ENCODE measurements at regions not wholly inside any gene's neighbourhood (a gene's known extent, or its start where the extent isn't known, plus 50 kb on each side); places are given as distances from the start of the nearest gene placed in this dataset.

DNA sequence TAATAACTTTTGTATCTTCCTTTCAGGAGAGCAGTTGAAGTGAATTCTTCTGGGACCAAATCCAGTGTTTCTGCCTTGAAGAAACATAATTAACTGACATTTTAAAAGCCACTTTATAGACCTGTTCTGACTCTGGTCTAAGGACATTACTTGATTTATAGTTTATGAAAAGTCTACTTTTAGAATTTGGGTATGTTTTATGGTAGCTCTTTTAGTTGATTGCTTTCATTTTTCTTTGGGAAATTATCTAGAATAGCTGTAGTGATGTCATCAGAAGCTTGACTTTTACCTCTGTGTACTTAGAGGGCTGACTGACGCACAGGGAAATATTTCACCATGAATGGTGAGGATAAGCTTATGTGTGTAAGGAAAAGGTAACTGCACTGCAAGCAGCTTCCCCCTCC is 131.8 kb upstream of the LIMCH1 start:
- DNase-seq (ENCODE audit: low read depth in 1 of 2, low spot score in 1 of 2), result no peak
- H3K4me3 ChIP-seq (replicated peaks; ENCODE audit: insufficient read depth, low read length), result no peak overlapping the region
- peaks cover 4% of the 10 kb centered on the region for H3K27me3 ChIP-seq (ENCODE audit: insufficient read depth, poor library complexity, severe bottlenecking)
- TF ChIP-seq GABPA (IDR thresholded peaks at IDR 0.05; ENCODE audit: low read depth) (no peak), SPI1 (IDR thresholded peaks at IDR 0.05; ENCODE audit: borderline replicate concordance, low read depth) (no peak), POLR2AphosphoS5 (IDR thresholded peaks at IDR 0.05; ENCODE audit: low read depth) (no peak)
- TF ChIP-seq, protein P1, sequence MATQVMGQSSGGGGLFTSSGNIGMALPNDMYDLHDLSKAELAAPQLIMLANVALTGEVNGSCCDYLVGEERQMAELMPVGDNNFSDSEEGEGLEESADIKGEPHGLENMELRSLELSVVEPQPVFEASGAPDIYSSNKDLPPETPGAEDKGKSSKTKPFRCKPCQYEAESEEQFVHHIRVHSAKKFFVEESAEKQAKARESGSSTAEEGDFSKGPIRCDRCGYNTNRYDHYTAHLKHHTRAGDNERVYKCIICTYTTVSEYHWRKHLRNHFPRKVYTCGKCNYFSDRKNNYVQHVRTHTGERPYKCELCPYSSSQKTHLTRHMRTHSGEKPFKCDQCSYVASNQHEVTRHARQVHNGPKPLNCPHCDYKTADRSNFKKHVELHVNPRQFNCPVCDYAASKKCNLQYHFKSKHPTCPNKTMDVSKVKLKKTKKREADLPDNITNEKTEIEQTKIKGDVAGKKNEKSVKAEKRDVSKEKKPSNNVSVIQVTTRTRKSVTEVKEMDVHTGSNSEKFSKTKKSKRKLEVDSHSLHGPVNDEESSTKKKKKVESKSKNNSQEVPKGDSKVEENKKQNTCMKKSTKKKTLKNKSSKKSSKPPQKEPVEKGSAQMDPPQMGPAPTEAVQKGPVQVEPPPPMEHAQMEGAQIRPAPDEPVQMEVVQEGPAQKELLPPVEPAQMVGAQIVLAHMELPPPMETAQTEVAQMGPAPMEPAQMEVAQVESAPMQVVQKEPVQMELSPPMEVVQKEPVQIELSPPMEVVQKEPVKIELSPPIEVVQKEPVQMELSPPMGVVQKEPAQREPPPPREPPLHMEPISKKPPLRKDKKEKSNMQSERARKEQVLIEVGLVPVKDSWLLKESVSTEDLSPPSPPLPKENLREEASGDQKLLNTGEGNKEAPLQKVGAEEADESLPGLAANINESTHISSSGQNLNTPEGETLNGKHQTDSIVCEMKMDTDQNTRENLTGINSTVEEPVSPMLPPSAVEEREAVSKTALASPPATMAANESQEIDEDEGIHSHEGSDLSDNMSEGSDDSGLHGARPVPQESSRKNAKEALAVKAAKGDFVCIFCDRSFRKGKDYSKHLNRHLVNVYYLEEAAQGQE (IDR thresholded peaks at IDR 0.05; ENCODE audit: insufficient replicate concordance, low read depth), result no peak
- TF ChIP-seq, protein P2, sequence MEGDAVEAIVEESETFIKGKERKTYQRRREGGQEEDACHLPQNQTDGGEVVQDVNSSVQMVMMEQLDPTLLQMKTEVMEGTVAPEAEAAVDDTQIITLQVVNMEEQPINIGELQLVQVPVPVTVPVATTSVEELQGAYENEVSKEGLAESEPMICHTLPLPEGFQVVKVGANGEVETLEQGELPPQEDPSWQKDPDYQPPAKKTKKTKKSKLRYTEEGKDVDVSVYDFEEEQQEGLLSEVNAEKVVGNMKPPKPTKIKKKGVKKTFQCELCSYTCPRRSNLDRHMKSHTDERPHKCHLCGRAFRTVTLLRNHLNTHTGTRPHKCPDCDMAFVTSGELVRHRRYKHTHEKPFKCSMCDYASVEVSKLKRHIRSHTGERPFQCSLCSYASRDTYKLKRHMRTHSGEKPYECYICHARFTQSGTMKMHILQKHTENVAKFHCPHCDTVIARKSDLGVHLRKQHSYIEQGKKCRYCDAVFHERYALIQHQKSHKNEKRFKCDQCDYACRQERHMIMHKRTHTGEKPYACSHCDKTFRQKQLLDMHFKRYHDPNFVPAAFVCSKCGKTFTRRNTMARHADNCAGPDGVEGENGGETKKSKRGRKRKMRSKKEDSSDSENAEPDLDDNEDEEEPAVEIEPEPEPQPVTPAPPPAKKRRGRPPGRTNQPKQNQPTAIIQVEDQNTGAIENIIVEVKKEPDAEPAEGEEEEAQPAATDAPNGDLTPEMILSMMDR (IDR thresholded peaks at IDR 0.05; ENCODE audit: insufficient read depth, low read length), result no peak
- H3K27ac ChIP-seq (replicated peaks), result no peak overlapping the region

DNA sequence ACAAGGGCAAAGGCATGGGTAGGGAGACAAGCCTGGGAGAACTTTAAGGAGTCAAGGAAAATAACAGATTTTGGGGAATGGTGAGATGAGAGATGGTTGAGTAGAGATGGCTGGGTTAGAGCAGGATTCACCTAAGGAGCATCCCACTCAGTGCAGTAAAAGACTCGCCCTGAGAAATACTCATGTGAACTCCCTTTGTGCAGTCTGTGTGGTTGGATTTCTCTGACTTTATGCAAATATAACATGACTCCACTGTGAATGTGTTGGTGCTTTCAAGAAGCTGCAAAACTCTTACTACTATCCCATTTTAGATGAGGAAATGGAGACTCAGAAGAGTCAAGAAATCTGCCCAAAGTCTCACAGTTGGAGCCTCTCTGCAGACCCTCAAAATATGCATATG is 129.8 kb upstream of the LIMCH1 start:
- Histone ChIP-seq H3K27me3 (ENCODE audit: insufficient read depth, poor library complexity, severe bottlenecking) (peaks cover 9% of the 10 kb centered on the region), H3K27ac (replicated peaks) (no peak overlapping the region), H3K4me3 (replicated peaks; ENCODE audit: insufficient read depth, low read length) (no peak overlapping the region)
- TF ChIP-seq, protein P1 (IDR thresholded peaks at IDR 0.05; ENCODE audit: insufficient replicate concordance, low read depth), result no peak
- TF ChIP-seq, protein P2 (IDR thresholded peaks at IDR 0.05; ENCODE audit: insufficient read depth, low read length), result no peak
- TF ChIP-seq SPI1 (IDR thresholded peaks at IDR 0.05; ENCODE audit: borderline replicate concordance, low read depth) (no peak), POLR2AphosphoS5 (IDR thresholded peaks at IDR 0.05; ENCODE audit: low read depth) (no peak), GABPA (IDR thresholded peaks at IDR 0.05; ENCODE audit: low read depth) (no peak)
- no peak for DNase-seq (ENCODE audit: low read depth in 1 of 2, low spot score in 1 of 2)

DNA sequence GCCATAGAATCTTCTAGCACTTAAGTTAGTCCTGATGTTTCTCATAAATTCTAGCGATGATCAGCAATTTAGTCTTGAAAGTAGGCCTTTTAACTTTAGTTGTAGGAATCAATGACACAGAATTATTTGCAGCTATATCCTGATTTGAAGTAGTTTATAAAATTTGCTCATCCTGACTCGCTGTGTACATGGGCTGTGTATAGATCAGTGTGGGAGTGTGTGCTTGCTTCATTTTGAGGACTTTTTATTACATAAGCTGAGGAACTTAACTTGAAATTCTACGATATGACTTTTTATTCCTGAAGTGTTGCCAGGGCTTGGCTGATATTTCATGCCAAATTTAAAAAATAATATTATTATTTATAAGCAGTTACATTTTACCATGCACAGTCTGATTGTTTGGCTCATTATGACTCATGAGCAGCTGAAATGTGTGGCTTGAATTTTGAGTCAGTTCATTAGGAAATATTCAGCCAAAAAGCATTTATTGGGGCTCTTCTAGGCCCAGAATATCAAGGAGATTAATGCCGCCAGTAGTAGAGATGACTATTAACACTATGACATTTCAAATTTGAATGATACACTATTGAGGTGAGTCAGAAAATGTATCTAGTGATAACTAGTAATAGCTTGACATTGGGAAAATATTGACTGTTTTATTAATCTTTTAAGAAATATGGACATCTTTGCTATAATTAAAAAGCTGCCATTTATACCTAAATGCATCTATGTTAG is 128.9 kb upstream of the LIMCH1 start:
- Histone ChIP-seq H3K4me3 (replicated peaks; ENCODE audit: insufficient read depth, low read length) (no peak overlapping the region), H3K27me3 (ENCODE audit: insufficient read depth, poor library complexity, severe bottlenecking) (peaks cover 9% of the 10 kb centered on the region), H3K27ac (replicated peaks) (no peak overlapping the region)
- no peak for TF ChIP-seq POLR2AphosphoS5 (IDR thresholded peaks at IDR 0.05; ENCODE audit: low read depth)
- TF ChIP-seq, protein P1 (IDR thresholded peaks at IDR 0.05; ENCODE audit: insufficient replicate concordance, low read depth), result no peak
- TF ChIP-seq, protein P2 (IDR thresholded peaks at IDR 0.05; ENCODE audit: insufficient read depth, low read length), result no peak
- no peak for TF ChIP-seq GABPA (IDR thresholded peaks at IDR 0.05; ENCODE audit: low read depth)
- no peak for TF ChIP-seq SPI1 (IDR thresholded peaks at IDR 0.05; ENCODE audit: borderline replicate concordance, low read depth)
- DNase-seq (ENCODE audit: low read depth in 1 of 2, low spot score in 1 of 2), result no peak

Measured in HL-60 (cell line).